OCI-LY1 (cell line): ENCODE measurements at regions not wholly inside any gene's neighbourhood (a gene's known extent, or its start where the extent isn't known, plus 50 kb on each side); places are given as distances from the start of the nearest gene placed in this dataset.

ENCODE experiments used
- H2AFZ ChIP-seq: fragments of 200-600 bp; sonication (generic), shearing (Covaris generic); 2 replicates; pipeline ENCODE4 v1.6.0; 2014; ENCODE audit warnings: antibody characterized with exemption, mild to moderate bottlenecking, low read length
- H3F3A ChIP-seq: fragments of 200-600 bp; sonication (generic), shearing (Covaris generic); 2 replicates; pipeline ENCODE4 v1.6.0; 2014; ENCODE audit warnings: mild to moderate bottlenecking, antibody characterized with exemption, low read length, moderate library complexity; ENCODE audit not compliant: insufficient read depth
- H3K27ac ChIP-seq: fragments of 200-600 bp; sonication (generic); 2 replicates; pipeline ENCODE4 v1.5.1; 2014; ENCODE audit warnings: low read length, mixed run types, mild to moderate bottlenecking, low read depth; ENCODE audit not compliant: poor library complexity, severe bottlenecking
- H3K27me3 ChIP-seq: fragments of 200-600 bp; sonication (generic); 2 replicates; pipeline ENCODE4 v1.6.0; 2014; ENCODE audit warnings: antibody characterized with exemption, mild to moderate bottlenecking, low read length, moderate library complexity; ENCODE audit not compliant: insufficient read depth
- H3K36me3 ChIP-seq: fragments of 200-600 bp; sonication (generic); 2 replicates; pipeline ENCODE4 v1.6.1; 2014; ENCODE audit warnings: mild to moderate bottlenecking, antibody characterized with exemption, low read length, moderate library complexity, mixed read lengths; ENCODE audit not compliant: insufficient read depth
- H3K4me1 ChIP-seq: fragments of 200-600 bp; sonication (generic); 2 replicates; pipeline ENCODE4 v1.5.1; 2014; ENCODE audit warnings: mild to moderate bottlenecking, low read length, moderate library complexity; ENCODE audit not compliant: insufficient read depth, severe bottlenecking
- H3K4me2 ChIP-seq: fragments of 200-600 bp; sonication (generic), shearing (Covaris generic); 2 replicates; pipeline ENCODE4 v1.6.1; 2014; ENCODE audit warnings: low read length
- H3K4me3 ChIP-seq: fragments of 200-600 bp; sonication (generic); 2 replicates; pipeline ENCODE4 v1.5.1; 2014; ENCODE audit warnings: low read length, low read depth, mild to moderate bottlenecking, mixed read lengths; ENCODE audit not compliant: poor library complexity, severe bottlenecking
- H3K79me2 ChIP-seq: fragments of 200-600 bp; shearing (Covaris generic); 2 replicates; pipeline ENCODE4 v1.6.1; 2016; ENCODE audit warnings: mixed run types, low read length, mixed read lengths; ENCODE audit not compliant: insufficient read depth
- H3K9ac ChIP-seq: fragments of 200-600 bp; sonication (generic), shearing (Covaris generic); 2 replicates; pipeline ENCODE4 v1.6.1; 2014; ENCODE audit warnings: mild to moderate bottlenecking, low read length, mixed read lengths
- H3K9me2 ChIP-seq: fragments of 200-600 bp; sonication (generic), shearing (Covaris generic); 2 replicates; pipeline ENCODE4 v1.6.1; 2014; ENCODE audit warnings: low read depth, mild to moderate bottlenecking, low read length, mixed read lengths
- H3K9me3 ChIP-seq: fragments of 200-600 bp; shearing (Covaris generic); 2 replicates; pipeline ENCODE4 v1.6.1; 2014; ENCODE audit warnings: low read length, mixed read lengths
- H4K20me1 ChIP-seq: fragments of 200-600 bp; sonication (generic), shearing (Covaris generic); 2 replicates; pipeline ENCODE4 v1.6.0; 2016; ENCODE audit warnings: mild to moderate bottlenecking, low read length; ENCODE audit not compliant: insufficient read depth
- EZH2 ChIP-seq: fragments of 200-600 bp; sonication (generic), shearing (Covaris generic); IDR thresholded peaks from 2 replicates; pipeline ENCODE4 v1.8.0; 2017; ENCODE audit warnings: borderline replicate concordance, mixed run types, mild to moderate bottlenecking, antibody characterized with exemption, low read length, moderate library complexity, mixed read lengths
- TF ChIP-seq, protein P1 (sequence below): fragments of 200-600 bp; sonication (generic), shearing (Covaris generic); IDR thresholded peaks from 2 replicates; pipeline ENCODE4 v1.5.1; 2017; ENCODE audit warnings: mild to moderate bottlenecking, antibody characterized with exemption, low read length, moderate library complexity, mixed read lengths

DNA sequence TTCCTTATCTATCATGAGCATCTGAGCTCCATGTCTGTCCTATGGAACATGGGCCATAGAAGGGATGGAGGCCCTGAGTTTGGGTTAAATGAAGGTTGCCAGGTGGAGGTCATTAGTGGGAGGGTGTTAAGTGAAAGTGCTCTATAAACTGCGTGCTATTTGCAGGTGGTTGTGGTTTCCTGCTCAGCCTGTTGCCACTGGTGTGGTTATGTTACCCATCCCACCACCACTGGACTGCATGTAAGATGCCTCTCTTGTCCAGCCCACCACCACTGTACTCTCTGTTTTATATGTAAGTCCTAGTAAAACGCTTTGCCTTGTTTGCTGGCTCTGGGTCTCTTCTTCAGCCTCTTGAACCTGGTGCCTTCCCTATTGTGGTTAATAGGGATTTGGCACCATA lies 711.2 kb downstream of the SORCS3 start:
- no peaks in the 10 kb centered on the region for H3K9me3 ChIP-seq
- H3K9ac ChIP-seq, result no peak overlapping the region
- H3K4me3 ChIP-seq, result no peak overlapping the region
- no peaks in the 10 kb centered on the region for H4K20me1 ChIP-seq
- H3K79me2 ChIP-seq, result no peaks in the 10 kb centered on the region
- H3F3A ChIP-seq, result no peaks in the 10 kb centered on the region
- no peaks in the 10 kb centered on the region for H3K36me3 ChIP-seq
- H3K27ac ChIP-seq, result no peak overlapping the region
- TF ChIP-seq, protein P1, sequence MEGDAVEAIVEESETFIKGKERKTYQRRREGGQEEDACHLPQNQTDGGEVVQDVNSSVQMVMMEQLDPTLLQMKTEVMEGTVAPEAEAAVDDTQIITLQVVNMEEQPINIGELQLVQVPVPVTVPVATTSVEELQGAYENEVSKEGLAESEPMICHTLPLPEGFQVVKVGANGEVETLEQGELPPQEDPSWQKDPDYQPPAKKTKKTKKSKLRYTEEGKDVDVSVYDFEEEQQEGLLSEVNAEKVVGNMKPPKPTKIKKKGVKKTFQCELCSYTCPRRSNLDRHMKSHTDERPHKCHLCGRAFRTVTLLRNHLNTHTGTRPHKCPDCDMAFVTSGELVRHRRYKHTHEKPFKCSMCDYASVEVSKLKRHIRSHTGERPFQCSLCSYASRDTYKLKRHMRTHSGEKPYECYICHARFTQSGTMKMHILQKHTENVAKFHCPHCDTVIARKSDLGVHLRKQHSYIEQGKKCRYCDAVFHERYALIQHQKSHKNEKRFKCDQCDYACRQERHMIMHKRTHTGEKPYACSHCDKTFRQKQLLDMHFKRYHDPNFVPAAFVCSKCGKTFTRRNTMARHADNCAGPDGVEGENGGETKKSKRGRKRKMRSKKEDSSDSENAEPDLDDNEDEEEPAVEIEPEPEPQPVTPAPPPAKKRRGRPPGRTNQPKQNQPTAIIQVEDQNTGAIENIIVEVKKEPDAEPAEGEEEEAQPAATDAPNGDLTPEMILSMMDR, result no peak
- TF ChIP-seq EZH2, result no peak
- no peaks in the 10 kb centered on the region for H3K4me1 ChIP-seq
- no peaks in the 10 kb centered on the region for H3K27me3 ChIP-seq
- H3K9me2 ChIP-seq, result no peaks in the 10 kb centered on the region
- H3K4me2 ChIP-seq, result no peak overlapping the region
- H2AFZ ChIP-seq, result no peak overlapping the region

DNA sequence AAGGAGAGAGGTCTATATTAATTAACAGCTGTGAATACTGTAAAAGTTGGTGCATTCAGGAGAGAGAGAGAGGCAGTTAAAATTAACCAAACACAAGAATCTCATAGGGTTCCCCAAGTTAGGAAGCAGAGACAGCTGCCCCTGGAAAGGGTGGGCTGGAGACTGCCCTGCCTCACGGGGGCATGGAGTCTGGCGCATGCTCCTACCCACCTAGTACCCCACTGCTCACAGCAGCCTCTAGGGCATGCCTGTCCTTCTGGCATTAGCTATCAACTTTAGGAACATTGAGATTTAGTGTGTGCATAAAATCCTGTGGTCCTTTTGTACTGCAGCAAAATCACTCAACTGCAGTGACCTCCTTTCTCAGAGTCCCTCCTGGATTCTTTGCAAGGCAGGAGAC lies 710.1 kb downstream of the SORCS3 start:
- Histone ChIP-seq H3K9me2 (no peaks in the 10 kb centered on the region), H3K4me2 (no peak overlapping the region), H3K9ac (no peak overlapping the region), H3K36me3 (no peaks in the 10 kb centered on the region), H3F3A (no peaks in the 10 kb centered on the region), H4K20me1 (no peaks in the 10 kb centered on the region), H2AFZ (no peak overlapping the region), H3K27ac (no peak overlapping the region), H3K4me1 (no peaks in the 10 kb centered on the region), H3K27me3 (no peaks in the 10 kb centered on the region), H3K4me3 (no peak overlapping the region), H3K79me2 (no peaks in the 10 kb centered on the region), H3K9me3 (no peaks in the 10 kb centered on the region)
- TF ChIP-seq, protein P1, result no peak
- no peak for TF ChIP-seq EZH2

DNA sequence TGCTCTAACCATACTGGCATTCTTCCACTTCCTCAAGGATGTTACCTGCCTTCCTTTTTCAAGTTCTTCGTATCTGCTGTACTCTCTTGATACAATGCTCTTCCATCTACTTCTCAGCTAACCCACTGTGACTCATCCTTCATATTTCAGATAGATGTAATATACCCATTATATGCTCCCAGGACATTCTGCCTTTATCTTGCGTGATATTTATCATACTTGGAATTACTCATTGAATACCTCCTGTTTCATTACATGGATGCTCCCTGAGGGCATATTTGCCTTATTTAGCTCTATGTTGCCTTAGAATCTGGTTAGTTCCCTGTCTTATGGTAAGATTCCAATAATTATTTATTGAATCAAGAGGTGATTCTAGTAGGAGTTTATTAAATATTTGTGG lies 706.4 kb downstream of the SORCS3 start:
- Histone ChIP-seq H3K27me3 (no peaks in the 10 kb centered on the region), H3K4me1 (no peaks in the 10 kb centered on the region), H3K9ac (no peak overlapping the region), H3K9me2 (no peaks in the 10 kb centered on the region), H2AFZ (no peak overlapping the region), H3K4me2 (no peak overlapping the region), H3K4me3 (no peak overlapping the region), H3K79me2 (no peaks in the 10 kb centered on the region), H4K20me1 (no peaks in the 10 kb centered on the region), H3K9me3 (no peaks in the 10 kb centered on the region), H3K36me3 (no peaks in the 10 kb centered on the region), H3F3A (no peaks in the 10 kb centered on the region), H3K27ac (no peak overlapping the region)
- TF ChIP-seq, protein P1, result no peak
- no peak for TF ChIP-seq EZH2
